ENCODE measurements at regions not wholly inside any gene's neighbourhood (a gene's known extent, or its start where the extent isn't known, plus 50 kb on each side); places are given as distances from the start of the nearest gene placed in this dataset.

- H3K4me1 ChIP-seq = no peaks in the 10 kb centered on the region
- H3K27ac ChIP-seq = no peak overlapping the region
- H3K27me3 ChIP-seq = no peaks in the 10 kb centered on the region
- H3K9me3 ChIP-seq = no peaks in the 10 kb centered on the region
- no peaks in the 10 kb centered on the region for H3K36me3 ChIP-seq
- no peak overlapping the region for H3K4me3 ChIP-seq
- intact Hi-C loops (cut with DNase I; ENCODE audit: low total_unique reads) = no loop called here
- DNase-seq = no peak
- TF ChIP-seq, protein P1, sequence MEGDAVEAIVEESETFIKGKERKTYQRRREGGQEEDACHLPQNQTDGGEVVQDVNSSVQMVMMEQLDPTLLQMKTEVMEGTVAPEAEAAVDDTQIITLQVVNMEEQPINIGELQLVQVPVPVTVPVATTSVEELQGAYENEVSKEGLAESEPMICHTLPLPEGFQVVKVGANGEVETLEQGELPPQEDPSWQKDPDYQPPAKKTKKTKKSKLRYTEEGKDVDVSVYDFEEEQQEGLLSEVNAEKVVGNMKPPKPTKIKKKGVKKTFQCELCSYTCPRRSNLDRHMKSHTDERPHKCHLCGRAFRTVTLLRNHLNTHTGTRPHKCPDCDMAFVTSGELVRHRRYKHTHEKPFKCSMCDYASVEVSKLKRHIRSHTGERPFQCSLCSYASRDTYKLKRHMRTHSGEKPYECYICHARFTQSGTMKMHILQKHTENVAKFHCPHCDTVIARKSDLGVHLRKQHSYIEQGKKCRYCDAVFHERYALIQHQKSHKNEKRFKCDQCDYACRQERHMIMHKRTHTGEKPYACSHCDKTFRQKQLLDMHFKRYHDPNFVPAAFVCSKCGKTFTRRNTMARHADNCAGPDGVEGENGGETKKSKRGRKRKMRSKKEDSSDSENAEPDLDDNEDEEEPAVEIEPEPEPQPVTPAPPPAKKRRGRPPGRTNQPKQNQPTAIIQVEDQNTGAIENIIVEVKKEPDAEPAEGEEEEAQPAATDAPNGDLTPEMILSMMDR (IDR thresholded peaks at IDR 0.05) = no peak
Measured at GRCh38 chr1:194930132-194930531, 1678.1 kb downstream of the KCNT2 start.

GRCh38 chr1:194929357-194929756 lies 1678.9 kb downstream of the KCNT2 start:
- Histone ChIP-seq H3K9me3 (no peaks in the 10 kb centered on the region), H3K27me3 (no peaks in the 10 kb centered on the region), H3K27ac (no peak overlapping the region), H3K36me3 (no peaks in the 10 kb centered on the region), H3K4me1 (no peaks in the 10 kb centered on the region), H3K4me3 (no peak overlapping the region)
- no peak for DNase-seq
- TF ChIP-seq, protein P1 (IDR thresholded peaks at IDR 0.05) = no peak
- intact Hi-C loops (cut with DNase I; ENCODE audit: low total_unique reads) = no loop called here

- Histone ChIP-seq H3K4me1 (no peaks in the 10 kb centered on the region), H3K27me3 (no peaks in the 10 kb centered on the region), H3K36me3 (no peaks in the 10 kb centered on the region), H3K27ac (no peak overlapping the region), H3K4me3 (no peak overlapping the region), H3K9me3 (no peaks in the 10 kb centered on the region)
- intact Hi-C loops (cut with DNase I; ENCODE audit: low total_unique reads) = no loop called here
- TF ChIP-seq, protein P1 (IDR thresholded peaks at IDR 0.05) = no peak
- DNase-seq = no peak
Measured at GRCh38 chr1:194919146-194919545, 1689.1 kb downstream of the KCNT2 start.

GRCh38 chr1:194917769-194918168 lies 1690.5 kb downstream of the KCNT2 start:
- no peak for DNase-seq
- TF ChIP-seq, protein P1 (IDR thresholded peaks at IDR 0.05) = no peak
- Histone ChIP-seq H3K27me3 (no peaks in the 10 kb centered on the region), H3K9me3 (no peaks in the 10 kb centered on the region), H3K4me1 (no peaks in the 10 kb centered on the region), H3K4me3 (no peak overlapping the region), H3K36me3 (no peaks in the 10 kb centered on the region), H3K27ac (no peak overlapping the region)
- intact Hi-C loops (cut with DNase I; ENCODE audit: low total_unique reads) = no loop called here

GRCh38 chr1:194908643-194909042 lies 1699.6 kb downstream of the KCNT2 start:
- H3K9me3 ChIP-seq = no peaks in the 10 kb centered on the region
- H3K4me3 ChIP-seq = no peak overlapping the region
- H3K27me3 ChIP-seq = no peaks in the 10 kb centered on the region
- H3K27ac ChIP-seq = no peak overlapping the region
- H3K4me1 ChIP-seq = no peaks in the 10 kb centered on the region
- TF ChIP-seq, protein P1 (IDR thresholded peaks at IDR 0.05) = no peak
- intact Hi-C loops (cut with DNase I; ENCODE audit: low total_unique reads) = no loop called here
- no peaks in the 10 kb centered on the region for H3K36me3 ChIP-seq
- no peak for DNase-seq

DNA sequence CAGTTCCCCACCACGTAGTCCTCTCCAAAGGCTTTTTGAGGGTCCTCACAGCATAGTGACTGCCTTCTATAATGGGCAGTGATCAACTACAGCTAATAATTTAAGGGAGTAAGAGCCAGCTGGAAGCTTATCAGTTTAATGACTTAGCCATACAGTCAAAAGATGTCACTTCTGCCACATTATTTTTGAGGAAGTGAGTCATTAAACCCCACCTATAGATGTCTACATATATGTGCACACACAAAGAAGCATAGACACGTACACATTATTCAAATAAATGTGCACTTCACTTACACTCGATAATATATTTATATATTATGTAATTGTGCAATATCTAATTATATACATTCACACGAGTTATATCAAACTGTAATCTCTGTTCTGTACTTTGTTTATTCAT lies 1704.7 kb downstream of the KCNT2 start:
- Histone ChIP-seq H3K4me3 (no peak overlapping the region), H3K27ac (no peak overlapping the region), H3K36me3 (no peaks in the 10 kb centered on the region), H3K27me3 (no peaks in the 10 kb centered on the region), H3K9me3 (no peaks in the 10 kb centered on the region), H3K4me1 (no peaks in the 10 kb centered on the region)
- TF ChIP-seq, protein P1 (IDR thresholded peaks at IDR 0.05) = no peak
- no peak for DNase-seq
- intact Hi-C loops (cut with DNase I; ENCODE audit: low total_unique reads) = no loop called here

Data from tibial artery (tissue), 4 donors.